ENCODE measurements at regions not wholly inside any gene's neighbourhood (a gene's known extent, or its start where the extent isn't known, plus 50 kb on each side); places are given as distances from the start of the nearest gene placed in this dataset.

DNA sequence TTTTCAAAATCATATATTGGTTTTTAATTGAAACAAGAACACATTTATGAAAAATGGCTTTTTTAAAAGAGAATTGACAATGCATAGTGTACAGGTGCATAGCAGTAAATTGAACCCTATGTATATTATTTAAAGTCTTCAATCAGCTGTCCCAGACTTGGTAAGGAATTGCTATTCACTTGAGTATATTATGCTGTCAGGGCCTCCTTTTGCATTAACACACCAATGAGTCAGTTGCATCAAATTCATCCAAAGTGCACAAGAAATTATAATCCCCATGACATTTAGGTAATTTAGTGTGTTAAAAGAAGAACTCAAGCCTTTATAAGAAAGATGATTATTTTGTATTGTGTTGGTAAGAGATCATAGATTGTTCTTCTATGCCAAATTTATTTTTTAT, 748.8 kb upstream of the RIOK2 start:
- no peak for DNase-seq (ENCODE audit: low spot score in 2 of 2, unreplicated experiment in 2 of 2)
- H3K27ac Mint-ChIP-seq: no peak overlapping the region
- H3K4me1 Mint-ChIP-seq: no peaks in the 10 kb centered on the region
- TF ChIP-seq, protein P1, sequence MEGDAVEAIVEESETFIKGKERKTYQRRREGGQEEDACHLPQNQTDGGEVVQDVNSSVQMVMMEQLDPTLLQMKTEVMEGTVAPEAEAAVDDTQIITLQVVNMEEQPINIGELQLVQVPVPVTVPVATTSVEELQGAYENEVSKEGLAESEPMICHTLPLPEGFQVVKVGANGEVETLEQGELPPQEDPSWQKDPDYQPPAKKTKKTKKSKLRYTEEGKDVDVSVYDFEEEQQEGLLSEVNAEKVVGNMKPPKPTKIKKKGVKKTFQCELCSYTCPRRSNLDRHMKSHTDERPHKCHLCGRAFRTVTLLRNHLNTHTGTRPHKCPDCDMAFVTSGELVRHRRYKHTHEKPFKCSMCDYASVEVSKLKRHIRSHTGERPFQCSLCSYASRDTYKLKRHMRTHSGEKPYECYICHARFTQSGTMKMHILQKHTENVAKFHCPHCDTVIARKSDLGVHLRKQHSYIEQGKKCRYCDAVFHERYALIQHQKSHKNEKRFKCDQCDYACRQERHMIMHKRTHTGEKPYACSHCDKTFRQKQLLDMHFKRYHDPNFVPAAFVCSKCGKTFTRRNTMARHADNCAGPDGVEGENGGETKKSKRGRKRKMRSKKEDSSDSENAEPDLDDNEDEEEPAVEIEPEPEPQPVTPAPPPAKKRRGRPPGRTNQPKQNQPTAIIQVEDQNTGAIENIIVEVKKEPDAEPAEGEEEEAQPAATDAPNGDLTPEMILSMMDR (IDR thresholded peaks at IDR 0.05; ENCODE audit: unreplicated experiment): no peak
- H3K4me3 Mint-ChIP-seq: no peak overlapping the region
- no peaks in the 10 kb centered on the region for H3K27me3 Mint-ChIP-seq (ENCODE audit: low read depth)
- no peaks in the 10 kb centered on the region for H3K36me3 Mint-ChIP-seq
- no peaks in the 10 kb centered on the region for H3K9me3 Mint-ChIP-seq

DNA sequence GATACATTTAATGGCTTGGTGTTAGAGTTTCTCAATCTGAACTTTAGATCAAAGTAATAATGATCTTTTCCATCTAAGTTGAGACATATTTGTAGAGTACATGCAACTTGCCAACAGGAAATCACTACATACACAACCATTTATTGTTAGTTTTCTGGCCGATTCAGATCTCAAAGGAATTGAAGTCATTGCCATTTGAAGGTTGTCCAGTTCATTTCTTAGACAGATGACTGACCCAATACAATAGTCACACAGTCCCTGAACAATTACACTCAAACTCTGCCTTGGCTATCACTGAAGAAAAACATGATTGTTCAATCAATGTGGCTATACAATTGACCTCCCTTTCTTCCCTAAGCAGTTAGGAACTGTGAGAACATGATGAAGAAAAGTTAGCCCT, 753.2 kb upstream of the RIOK2 start:
- Mint-ChIP-seq H3K4me1 (no peaks in the 10 kb centered on the region), H3K27ac (no peak overlapping the region), H3K9me3 (no peaks in the 10 kb centered on the region), H3K36me3 (no peaks in the 10 kb centered on the region), H3K4me3 (no peak overlapping the region), H3K27me3 (ENCODE audit: low read depth) (no peaks in the 10 kb centered on the region)
- TF ChIP-seq, protein P1 (IDR thresholded peaks at IDR 0.05; ENCODE audit: unreplicated experiment): no peak
- no peak for DNase-seq (ENCODE audit: low spot score in 2 of 2, unreplicated experiment in 2 of 2)

DNA sequence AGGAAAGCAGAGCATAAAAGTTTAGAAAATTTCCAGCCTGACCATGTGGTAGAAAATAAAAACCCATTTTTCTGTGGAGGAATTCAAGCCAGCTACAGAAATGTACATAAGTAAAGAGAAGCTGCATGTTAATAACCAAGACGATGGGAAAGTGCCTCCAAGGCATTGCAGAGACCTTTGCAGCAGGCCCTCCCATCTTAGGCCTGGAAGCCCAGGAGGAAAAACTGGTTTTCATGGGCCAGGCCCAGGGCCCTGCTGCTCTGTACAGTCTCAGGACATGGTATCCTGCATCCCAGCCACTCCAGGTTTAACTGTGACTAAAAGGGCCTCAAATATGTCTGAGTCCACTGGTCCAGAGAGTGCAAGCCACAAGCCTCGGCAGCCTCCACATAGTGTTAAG, 754.8 kb upstream of the RIOK2 start:
- no peak for DNase-seq (ENCODE audit: low spot score in 2 of 2, unreplicated experiment in 2 of 2)
- no peaks in the 10 kb centered on the region for H3K9me3 Mint-ChIP-seq
- H3K27ac Mint-ChIP-seq: no peak overlapping the region
- H3K36me3 Mint-ChIP-seq: no peaks in the 10 kb centered on the region
- TF ChIP-seq, protein P1 (IDR thresholded peaks at IDR 0.05; ENCODE audit: unreplicated experiment): no peak
- no peak overlapping the region for H3K4me3 Mint-ChIP-seq
- H3K4me1 Mint-ChIP-seq: no peaks in the 10 kb centered on the region
- no peaks in the 10 kb centered on the region for H3K27me3 Mint-ChIP-seq (ENCODE audit: low read depth)

DNA sequence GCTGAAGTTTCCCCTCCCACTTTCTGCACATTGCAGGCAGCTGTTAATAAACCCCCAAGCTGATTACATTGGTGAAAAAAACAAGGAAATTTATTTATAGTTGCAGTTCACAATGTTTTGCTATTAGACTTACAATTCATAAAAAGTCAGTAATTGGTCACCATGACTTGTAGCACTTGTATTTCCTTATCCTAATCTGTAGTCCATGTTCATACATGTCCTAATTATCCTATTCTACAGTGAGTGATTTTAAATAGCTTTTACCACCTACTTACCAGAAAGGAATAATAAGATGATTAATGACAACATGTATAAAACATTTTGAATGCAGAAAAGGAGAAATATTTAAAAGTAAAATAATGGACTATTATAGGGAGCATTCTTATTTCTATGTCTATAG, 760.0 kb upstream of the RIOK2 start:
- H3K36me3 Mint-ChIP-seq: no peaks in the 10 kb centered on the region
- no peaks in the 10 kb centered on the region for H3K27me3 Mint-ChIP-seq (ENCODE audit: low read depth)
- no peak for DNase-seq (ENCODE audit: low spot score in 2 of 2, unreplicated experiment in 2 of 2)
- TF ChIP-seq, protein P1 (IDR thresholded peaks at IDR 0.05; ENCODE audit: unreplicated experiment): no peak
- H3K4me3 Mint-ChIP-seq: no peak overlapping the region
- H3K27ac Mint-ChIP-seq: no peak overlapping the region
- H3K4me1 Mint-ChIP-seq: no peaks in the 10 kb centered on the region
- H3K9me3 Mint-ChIP-seq: no peaks in the 10 kb centered on the region

DNA sequence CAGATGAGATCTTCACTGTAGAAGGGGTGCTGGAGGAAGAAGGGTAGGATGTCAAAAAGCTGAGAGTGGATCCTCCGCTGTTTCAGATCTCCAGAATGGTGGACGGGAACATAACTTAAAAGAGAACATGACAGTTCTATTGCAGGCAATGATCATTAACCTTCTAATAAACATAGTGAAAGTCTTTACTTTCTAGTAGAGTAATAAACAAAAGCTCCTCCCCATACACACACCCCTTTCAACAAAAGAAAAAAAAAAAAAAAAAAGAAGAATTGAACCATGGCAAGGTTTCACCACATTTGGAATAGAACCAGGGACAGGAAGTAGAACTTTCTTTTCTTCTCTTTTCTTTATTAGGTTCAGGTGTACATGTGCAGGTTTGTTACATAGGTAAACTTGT, 768.1 kb upstream of the RIOK2 start:
- Mint-ChIP-seq H3K4me3 (no peak overlapping the region), H3K36me3 (no peaks in the 10 kb centered on the region), H3K27me3 (ENCODE audit: low read depth) (no peaks in the 10 kb centered on the region), H3K4me1 (no peaks in the 10 kb centered on the region), H3K27ac (no peak overlapping the region), H3K9me3 (peaks cover 6% of the 10 kb centered on the region)
- TF ChIP-seq, protein P1 (IDR thresholded peaks at IDR 0.05; ENCODE audit: unreplicated experiment): no peak
- DNase-seq (ENCODE audit: low spot score in 2 of 2, unreplicated experiment in 2 of 2): no peak

DNA sequence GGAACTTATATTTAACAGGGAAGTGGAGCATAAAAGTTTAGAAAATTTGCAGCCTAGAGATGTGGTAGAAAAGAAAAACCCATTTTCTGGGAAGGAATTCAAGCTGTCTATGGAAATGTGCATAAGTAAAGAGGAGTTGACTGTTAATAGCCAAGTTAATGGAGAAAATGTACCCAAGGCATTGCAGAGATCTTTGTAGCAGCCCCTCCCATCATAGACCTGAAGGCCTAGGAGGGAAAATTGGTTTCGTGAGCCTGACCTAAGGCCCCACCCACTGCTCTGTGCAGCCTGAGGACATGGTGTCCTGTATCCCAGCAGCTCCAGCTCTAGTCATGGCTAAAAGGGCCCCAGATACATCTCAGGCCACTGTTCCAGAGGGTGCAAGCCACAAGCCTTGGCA, 772.4 kb upstream of the RIOK2 start:
- no peaks in the 10 kb centered on the region for H3K36me3 Mint-ChIP-seq
- H3K27me3 Mint-ChIP-seq (ENCODE audit: low read depth): no peaks in the 10 kb centered on the region
- H3K27ac Mint-ChIP-seq: no peak overlapping the region
- H3K4me1 Mint-ChIP-seq: no peaks in the 10 kb centered on the region
- peaks cover 3% of the 10 kb centered on the region for H3K9me3 Mint-ChIP-seq
- DNase-seq (ENCODE audit: low spot score in 2 of 2, unreplicated experiment in 2 of 2): no peak
- TF ChIP-seq, protein P1 (IDR thresholded peaks at IDR 0.05; ENCODE audit: unreplicated experiment): no peak
- H3K4me3 Mint-ChIP-seq: no peak overlapping the region

All from mesothelial cell of epicardium (in vitro differentiated cells).